IMR-90 (cell line): ENCODE measurements at regions not wholly inside any gene's neighbourhood (a gene's known extent, or its start where the extent isn't known, plus 50 kb on each side); places are given as distances from the start of the nearest gene placed in this dataset.
"Not testable (repeated sequence)": the region's sequence is repeated elsewhere in the genome, so short reads cannot be mapped to it uniquely, and the experiment has no call there.

ENCODE experiments used
- ATAC-seq: fragments of 200-7000 bp; cut with Tn5 transposase; 2 replicates; pipeline ENCODE4 v1.9.1; 2020; ENCODE audit warnings: low read depth, mild to moderate bottlenecking, moderate library complexity
- BruUV-seq: library from RNA; stranded (reverse); fragments of 400-500 nt; replicated peaks from 2 replicates; lab custom pipeline; 2021; lab: Mats Ljungman, UMichigan
- CTCF ChIA-PET: fragments of 300-600 bp; formaldehyde crosslinking; extraction: SDS; loops from one replicate; lab custom pipeline; 2021; ENCODE audit warnings: antibody characterized with exemption; lab: Yijun Ruan, JAX
- POLR2A ChIA-PET: fragments of 300-600 bp; sonication (Branson Sonifier 250); formaldehyde crosslinking; loops from one replicate; lab custom pipeline; 2022; ENCODE audit warnings: antibody characterized with exemption; ENCODE audit not compliant: unreplicated experiment; lab: Charles Lee
- DNase-seq: peaks from one replicate; pipeline ENCODE4 v3.0.0; 2013
- H2AFZ ChIP-seq: replicated peaks from 2 replicates; pipeline ENCODE3; 2013; ENCODE audit warnings: low read length, mild to moderate bottlenecking; ENCODE audit not compliant: poor library complexity
- H2AK5ac ChIP-seq: 2 replicates; pipeline ENCODE4 v1.6.1; 2013; ENCODE audit warnings: low read depth, low read length, inconsistent platforms
- H2AK9ac ChIP-seq: replicated peaks from 2 replicates; pipeline ENCODE3; 2013; ENCODE audit warnings: mild to moderate bottlenecking, low read depth, low read length, moderate library complexity; ENCODE audit not compliant: poor library complexity
- H2BK120ac ChIP-seq: 2 replicates; pipeline ENCODE4 v1.6.1; 2013; ENCODE audit warnings: low read depth, low read length, inconsistent platforms
- H2BK15ac ChIP-seq: 3 replicates; pipeline ENCODE4 v1.6.1; 2013; ENCODE audit warnings: low read depth, low read length, inconsistent platforms
- H2BK20ac ChIP-seq: 2 replicates; pipeline ENCODE4 v1.6.1; 2013; ENCODE audit warnings: low read depth, mild to moderate bottlenecking, inconsistent platforms, low read length, moderate library complexity
- H2BK5ac ChIP-seq: 2 replicates; pipeline ENCODE4 v1.6.1; 2013; ENCODE audit warnings: mild to moderate bottlenecking, low read depth, low read length, inconsistent platforms; ENCODE audit not compliant: poor library complexity, severe bottlenecking
- H3K14ac ChIP-seq: replicated peaks from 2 replicates; pipeline ENCODE4 v1.6.1; 2013; ENCODE audit warnings: low read depth, low read length, inconsistent platforms
- H3K18ac ChIP-seq: 2 replicates; pipeline ENCODE4 v1.6.1; 2013; ENCODE audit warnings: low read depth, low read length, control low read depth
- H3K23ac ChIP-seq: 2 replicates; pipeline ENCODE4 v1.6.1; 2013; ENCODE audit warnings: low read depth, low read length, inconsistent platforms
- H3K27ac ChIP-seq: 2 replicates; pipeline ENCODE4 v1.5.1; 2013; ENCODE audit warnings: mild to moderate bottlenecking, control low read depth, low read length; ENCODE audit not compliant: insufficient read depth
- H3K27me3 ChIP-seq: 2 replicates; pipeline ENCODE4 v1.6.1; 2013; ENCODE audit warnings: low read length; ENCODE audit not compliant: control insufficient read depth, insufficient read depth
- H3K36me3 ChIP-seq: 2 replicates; pipeline ENCODE4 v1.6.1; 2013; ENCODE audit warnings: low read length, mixed read lengths; ENCODE audit not compliant: control insufficient read depth, insufficient read depth
- H3K4ac ChIP-seq: 2 replicates; pipeline ENCODE4 v1.6.1; 2013; ENCODE audit warnings: low read depth, low read length, inconsistent platforms
- H3K4me1 ChIP-seq: 2 replicates; pipeline ENCODE4 v1.6.1; 2013; ENCODE audit warnings: low read length, mixed read lengths; ENCODE audit not compliant: control insufficient read depth, insufficient read depth
- H3K4me2 ChIP-seq: 2 replicates; pipeline ENCODE4 v1.6.1; 2013; ENCODE audit warnings: low read depth, mild to moderate bottlenecking, control low read depth, low read length, moderate library complexity
- H3K4me3 ChIP-seq: 2 replicates; pipeline ENCODE4 v1.5.1; 2013; ENCODE audit warnings: low read depth, mild to moderate bottlenecking, control low read depth, low read length, moderate library complexity; ENCODE audit not compliant: insufficient read depth
- H3K56ac ChIP-seq: 2 replicates; pipeline ENCODE4 v1.6.1; 2013; ENCODE audit warnings: low read length, inconsistent platforms; ENCODE audit not compliant: insufficient read depth; ENCODE audit errors: extremely low read depth
- H3K79me1 ChIP-seq, 2 experiments: 2 replicates each; pipeline ENCODE4 v1.6.1; 2013; ENCODE audit warnings: low read length in 2 of 2, inconsistent platforms in 1 of 2, low read depth in 1 of 2
- H3K9ac ChIP-seq: 2 replicates; pipeline ENCODE4 v1.6.1; 2013; ENCODE audit warnings: low read depth, low read length, control low read depth
- H3K9me1 ChIP-seq: 2 replicates; pipeline ENCODE4 v1.6.1; 2013; ENCODE audit warnings: low read length, inconsistent platforms; ENCODE audit not compliant: insufficient read depth
- H3K9me3 ChIP-seq: 2 replicates; pipeline ENCODE4 v1.6.1; 2013; ENCODE audit warnings: low read length; ENCODE audit not compliant: control insufficient read depth, insufficient read depth
- H4K20me1 ChIP-seq: 2 replicates; pipeline ENCODE4 v1.6.1; 2013; ENCODE audit warnings: low read length, inconsistent platforms; ENCODE audit not compliant: insufficient read depth
- H4K5ac ChIP-seq: 2 replicates; pipeline ENCODE4 v1.6.1; 2013; ENCODE audit warnings: mild to moderate bottlenecking, low read depth, low read length, control low read depth
- H4K8ac ChIP-seq, 2 experiments: 2 replicates each; pipeline ENCODE4 v1.6.1; 2013; ENCODE audit warnings: low read depth in 2 of 2, low read length in 2 of 2, control low read depth in 1 of 2, inconsistent platforms in 1 of 2
- H4K91ac ChIP-seq: 2 replicates; pipeline ENCODE4 v1.6.1; 2013; ENCODE audit warnings: low read depth, low read length, inconsistent platforms; ENCODE audit not compliant: insufficient read depth
- WGBS, 2 experiments: methylation state at CpG; one replicate each; pipeline versions ENCODE4 v1.1.5 to v1.1.7; 2013; ENCODE audit warnings: missing lambda C conversion rate in 2 of 2; ENCODE audit not compliant: insufficient read length in 1 of 2; ENCODE audit errors: extremely low coverage in 2 of 2; 5-methylcytosine and 5-hydroxymethylcytosine counted together
- dilution Hi-C: fragments of 300-500 bp; cut with HindIII; formaldehyde crosslinking; loops from one replicate; pipeline ENCODE4 v1.14.3; 2018; ENCODE audit warnings: low sequenced_read_pairs; ENCODE audit not compliant: unreplicated experiment
- in situ Hi-C: fragments of 300-500 bp; cut with MboI; formaldehyde crosslinking; loops from 3 replicates; pipeline ENCODE4 v1.14.3; 2019; ENCODE audit warnings: low sequenced_read_pairs, inconsistent platforms, mixed read lengths
- intact Hi-C: fragments of 100-400 bp; cut with micrococcal nuclease; formaldehyde crosslinking; loops from 2 replicates; pipeline ENCODE4 v1.10.0; 2022

DNA sequence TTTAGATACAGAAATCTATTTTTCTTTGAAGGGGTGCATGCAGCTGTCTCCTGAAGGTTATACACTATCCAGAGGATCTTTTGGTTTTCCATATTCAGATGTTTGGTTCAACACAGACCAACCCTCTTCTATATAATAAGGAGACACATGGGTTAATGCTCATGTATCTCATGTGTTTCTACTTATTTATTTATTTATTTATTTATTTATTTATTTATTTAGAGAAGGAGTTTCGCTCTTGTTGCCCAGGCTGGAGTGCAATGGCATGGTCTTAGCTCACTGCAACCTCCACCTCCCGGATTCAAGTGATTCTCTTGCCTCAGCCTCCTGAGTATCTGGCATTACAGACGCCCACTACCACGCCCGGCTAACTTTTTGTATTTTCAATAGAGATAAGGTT, 263.2 kb upstream of the MBL2 start:
- ATAC-seq, H2BK120ac ChIP-seq, H3K56ac ChIP-seq, H2BK20ac ChIP-seq, H3K4me2 ChIP-seq, intact Hi-C loops, H2BK5ac ChIP-seq, CTCF ChIA-PET, H3K9ac ChIP-seq, POLR2A ChIA-PET, H3K27ac ChIP-seq, H2BK15ac ChIP-seq, H3K4ac ChIP-seq, H3K79me1 ChIP-seq, H4K91ac ChIP-seq, H3K23ac ChIP-seq, H3K4me1 ChIP-seq, DNase-seq, H3K9me1 ChIP-seq, dilution Hi-C loops, H4K5ac ChIP-seq, H3K4me3 ChIP-seq, H2AK9ac ChIP-seq, H2AFZ ChIP-seq, H3K18ac ChIP-seq, H3K14ac ChIP-seq, H4K8ac ChIP-seq, in situ Hi-C loops, BruUV-seq, H3K27me3 ChIP-seq, H2AK5ac ChIP-seq, H4K20me1 ChIP-seq, H3K9me3 ChIP-seq, H3K36me3 ChIP-seq: not testable (repeated sequence)
- WGBS, 2 experiments: no CpG with 5 or more reads among the region's 5 CpGs
